Uterus (tissue), 2 donors: ENCODE measurements at regions not wholly inside any gene's neighbourhood (a gene's known extent, or its start where the extent isn't known, plus 50 kb on each side); places are given as distances from the start of the nearest gene placed in this dataset.

ENCODE experiments used
- POLR2A ChIP-seq, 2 donors: fragments of 450-650 bp; IDR thresholded peaks; one replicate each; pipeline ENCODE4 v1.6.1; 2016; ENCODE audit warnings: antibody characterized with exemption in 2 of 2, mild to moderate bottlenecking in 1 of 2, moderate library complexity in 1 of 2
- TF ChIP-seq, protein P1 (sequence below), 4 experiments: fragments of 200-600 bp in 2 of 4; fragments of 450-650 bp in 2 of 4; sonication (generic) in 2 of 4; IDR thresholded peaks; one replicate each; pipeline ENCODE4 v1.5.1; 2016 to 2019; ENCODE audit warnings: antibody characterized with exemption in 4 of 4, mild to moderate bottlenecking in 2 of 4, moderate library complexity in 1 of 4

DNA sequence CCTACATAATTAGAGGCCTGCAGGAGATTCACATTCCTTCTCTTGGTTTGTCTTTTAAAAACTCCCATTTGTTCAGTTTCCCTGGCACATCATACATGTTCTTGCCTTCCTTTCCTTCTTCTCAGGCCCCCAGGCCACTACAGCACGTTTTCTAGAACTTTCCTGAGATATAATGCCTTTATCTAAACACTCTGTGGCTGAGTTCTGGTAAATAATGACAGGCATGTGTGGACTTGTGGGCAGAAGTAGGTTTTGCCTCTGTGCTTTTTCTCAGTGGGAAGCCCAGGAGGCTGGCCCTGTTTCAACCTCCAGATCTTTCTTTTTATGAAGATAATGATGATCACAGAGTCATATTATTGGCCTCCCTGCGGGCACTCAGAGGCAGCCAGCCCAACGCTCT is 117.2 kb downstream of the TMX1 start:
- TF ChIP-seq, protein P1, sequence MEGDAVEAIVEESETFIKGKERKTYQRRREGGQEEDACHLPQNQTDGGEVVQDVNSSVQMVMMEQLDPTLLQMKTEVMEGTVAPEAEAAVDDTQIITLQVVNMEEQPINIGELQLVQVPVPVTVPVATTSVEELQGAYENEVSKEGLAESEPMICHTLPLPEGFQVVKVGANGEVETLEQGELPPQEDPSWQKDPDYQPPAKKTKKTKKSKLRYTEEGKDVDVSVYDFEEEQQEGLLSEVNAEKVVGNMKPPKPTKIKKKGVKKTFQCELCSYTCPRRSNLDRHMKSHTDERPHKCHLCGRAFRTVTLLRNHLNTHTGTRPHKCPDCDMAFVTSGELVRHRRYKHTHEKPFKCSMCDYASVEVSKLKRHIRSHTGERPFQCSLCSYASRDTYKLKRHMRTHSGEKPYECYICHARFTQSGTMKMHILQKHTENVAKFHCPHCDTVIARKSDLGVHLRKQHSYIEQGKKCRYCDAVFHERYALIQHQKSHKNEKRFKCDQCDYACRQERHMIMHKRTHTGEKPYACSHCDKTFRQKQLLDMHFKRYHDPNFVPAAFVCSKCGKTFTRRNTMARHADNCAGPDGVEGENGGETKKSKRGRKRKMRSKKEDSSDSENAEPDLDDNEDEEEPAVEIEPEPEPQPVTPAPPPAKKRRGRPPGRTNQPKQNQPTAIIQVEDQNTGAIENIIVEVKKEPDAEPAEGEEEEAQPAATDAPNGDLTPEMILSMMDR (IDR thresholded peaks at IDR 0.05), result no peak
- TF ChIP-seq POLR2A (IDR thresholded peaks at IDR 0.05), result no peak
